ENCODE measurements at regions not wholly inside any gene's neighbourhood (a gene's known extent, or its start where the extent isn't known, plus 50 kb on each side); places are given as distances from the start of the nearest gene placed in this dataset.
"Not testable (repeated sequence)": the region's sequence is repeated elsewhere in the genome, so short reads cannot be mapped to it uniquely, and the experiment has no call there.

DNA sequence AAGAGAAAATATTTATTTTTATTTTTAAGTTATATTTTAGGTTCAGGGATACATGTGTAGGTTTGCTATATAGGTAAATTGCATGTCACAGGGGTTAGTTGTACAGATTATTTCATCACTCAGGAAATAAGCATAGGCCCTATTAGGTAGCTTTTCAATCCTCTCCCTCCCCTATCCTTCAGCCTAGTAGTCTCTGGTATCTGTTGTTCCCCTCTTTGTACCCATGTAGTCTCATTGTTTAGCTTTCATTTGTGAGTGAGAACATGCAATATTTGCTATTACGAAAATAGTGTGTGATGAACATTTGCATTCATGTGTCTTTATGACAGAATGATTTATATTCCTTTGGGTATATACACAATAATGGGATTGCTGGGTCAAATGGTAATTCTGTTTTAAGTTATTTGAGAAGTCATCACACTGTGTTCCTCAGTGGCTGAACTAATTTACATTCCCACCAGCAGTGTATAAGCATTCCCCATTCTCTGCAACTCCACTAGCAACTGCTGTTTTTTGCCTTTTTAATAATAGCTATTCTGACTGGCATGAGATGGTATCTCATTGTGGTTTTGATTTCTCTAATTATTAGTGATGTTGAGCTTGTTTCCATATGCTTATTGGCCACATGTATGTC is 863.3 kb downstream of the TTLL7 start:
- ATAC-seq (ENCODE audit: low read depth); H3K4me3 ChIP-seq (ENCODE audit: severe bottlenecking); H3K27me3 ChIP-seq (ENCODE audit: insufficient read depth, poor library complexity, severe bottlenecking); H3K36me3 ChIP-seq (ENCODE audit: low read depth); H3K4me1 ChIP-seq (ENCODE audit: insufficient read depth, poor library complexity, severe bottlenecking); H3K9me3 ChIP-seq (ENCODE audit: severe bottlenecking); DNase-seq (ENCODE audit: low spot score); H3K27ac ChIP-seq (ENCODE audit: poor library complexity, severe bottlenecking): not testable (repeated sequence)

- H3K9me3 ChIP-seq (ENCODE audit: severe bottlenecking); H3K36me3 ChIP-seq (ENCODE audit: low read depth); H3K4me3 ChIP-seq (ENCODE audit: severe bottlenecking); H3K27ac ChIP-seq (ENCODE audit: poor library complexity, severe bottlenecking); H3K4me1 ChIP-seq (ENCODE audit: insufficient read depth, poor library complexity, severe bottlenecking); H3K27me3 ChIP-seq (ENCODE audit: insufficient read depth, poor library complexity, severe bottlenecking); DNase-seq (ENCODE audit: low spot score): not testable (repeated sequence)
- ATAC-seq (ENCODE audit: low read depth) = peak; percentile 53
Observed at GRCh38 chr1:83134322-83135014, 864.5 kb downstream of the TTLL7 start.

DNA sequence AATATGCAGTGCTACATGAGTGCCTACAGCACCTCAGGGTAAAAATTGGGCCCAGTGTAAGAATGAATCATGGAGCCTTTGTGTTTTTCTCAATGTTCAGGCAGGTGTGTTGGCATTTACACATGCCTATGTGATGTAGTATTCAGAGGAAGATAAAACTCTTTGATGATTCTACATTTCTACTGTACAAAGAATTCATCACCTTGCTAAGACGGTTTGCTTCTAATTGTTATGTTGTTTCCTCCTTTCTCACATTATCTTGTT is 867.3 kb downstream of the TTLL7 start:
- H3K4me1 ChIP-seq (ENCODE audit: insufficient read depth, poor library complexity, severe bottlenecking) = no peaks in the 10 kb centered on the region
- H3K4me3 ChIP-seq (ENCODE audit: severe bottlenecking) = no peak overlapping the region
- no peaks in the 10 kb centered on the region for H3K36me3 ChIP-seq (ENCODE audit: low read depth)
- peak; percentile 61; the same call in 2 of the 3 replicates for ATAC-seq (ENCODE audit: low read depth)
- no peaks in the 10 kb centered on the region for H3K27me3 ChIP-seq (ENCODE audit: insufficient read depth, poor library complexity, severe bottlenecking)
- TF ChIP-seq CTCF (IDR thresholded peaks at IDR 0.05; ENCODE audit: poor library complexity, severe bottlenecking) = no peak
- DNase-seq (ENCODE audit: low spot score) = no peak
- H3K27ac ChIP-seq (ENCODE audit: poor library complexity, severe bottlenecking) = no peak overlapping the region
- H3K9me3 ChIP-seq (ENCODE audit: severe bottlenecking) = no peaks in the 10 kb centered on the region

- DNase-seq (ENCODE audit: low spot score) (no peak), ATAC-seq (ENCODE audit: low read depth) (no peak)
- Histone ChIP-seq H3K36me3 (ENCODE audit: low read depth) (no peaks in the 10 kb centered on the region), H3K9me3 (ENCODE audit: severe bottlenecking) (no peaks in the 10 kb centered on the region), H3K4me1 (ENCODE audit: insufficient read depth, poor library complexity, severe bottlenecking) (no peaks in the 10 kb centered on the region), H3K4me3 (ENCODE audit: severe bottlenecking) (no peak overlapping the region), H3K27ac (ENCODE audit: poor library complexity, severe bottlenecking) (no peak overlapping the region), H3K27me3 (ENCODE audit: insufficient read depth, poor library complexity, severe bottlenecking) (no peaks in the 10 kb centered on the region)
- TF ChIP-seq CTCF (IDR thresholded peaks at IDR 0.05; ENCODE audit: poor library complexity, severe bottlenecking) = no peak
Observed at GRCh38 chr1:83130886-83131691, 867.8 kb downstream of the TTLL7 start.

GRCh38 chr1:83129107-83129506 is 869.8 kb downstream of the TTLL7 start:
- H3K27me3 ChIP-seq (ENCODE audit: insufficient read depth, poor library complexity, severe bottlenecking) = no peaks in the 10 kb centered on the region
- H3K36me3 ChIP-seq (ENCODE audit: low read depth) = no peaks in the 10 kb centered on the region
- no peak for TF ChIP-seq CTCF (IDR thresholded peaks at IDR 0.05; ENCODE audit: poor library complexity, severe bottlenecking)
- no peaks in the 10 kb centered on the region for H3K4me1 ChIP-seq (ENCODE audit: insufficient read depth, poor library complexity, severe bottlenecking)
- H3K4me3 ChIP-seq (ENCODE audit: severe bottlenecking) = no peak overlapping the region
- H3K27ac ChIP-seq (ENCODE audit: poor library complexity, severe bottlenecking) = no peak overlapping the region
- DNase-seq (ENCODE audit: low spot score) (no peak), ATAC-seq (ENCODE audit: low read depth) (no peak)
- no peaks in the 10 kb centered on the region for H3K9me3 ChIP-seq (ENCODE audit: severe bottlenecking)
